Upper lobe of left lung (tissue), 4 donors: ENCODE measurements at regions not wholly inside any gene's neighbourhood (a gene's known extent, or its start where the extent isn't known, plus 50 kb on each side); places are given as distances from the start of the nearest gene placed in this dataset.
"Not testable (repeated sequence)": the region's sequence is repeated elsewhere in the genome, so short reads cannot be mapped to it uniquely, and the experiment has no call there.

Experiments used
- CTCF ChIP-seq, 6 experiments: fragments of 450-650 bp in 4 of 6; fragments of 200-600 bp in 2 of 6; sonication (generic) in 2 of 6; IDR thresholded peaks; one replicate each; pipeline ENCODE4 v1.5.1; 2016 to 2019; ENCODE audit warnings: antibody characterized with exemption in 6 of 6
- POLR2A ChIP-seq, 4 donors: fragments of 450-650 bp; IDR thresholded peaks; one replicate each; pipeline ENCODE4 v1.5.1; 2016 to 2017; ENCODE audit warnings: antibody characterized with exemption in 4 of 4, mild to moderate bottlenecking in 2 of 4
- POLR2AphosphoS5 ChIP-seq, 2 donors: sonication (generic); formaldehyde crosslinking; IDR thresholded peaks; one replicate each; pipeline ENCODE4 v1.5.1; 2017; ENCODE audit warnings: antibody characterized with exemption in 2 of 2

DNA sequence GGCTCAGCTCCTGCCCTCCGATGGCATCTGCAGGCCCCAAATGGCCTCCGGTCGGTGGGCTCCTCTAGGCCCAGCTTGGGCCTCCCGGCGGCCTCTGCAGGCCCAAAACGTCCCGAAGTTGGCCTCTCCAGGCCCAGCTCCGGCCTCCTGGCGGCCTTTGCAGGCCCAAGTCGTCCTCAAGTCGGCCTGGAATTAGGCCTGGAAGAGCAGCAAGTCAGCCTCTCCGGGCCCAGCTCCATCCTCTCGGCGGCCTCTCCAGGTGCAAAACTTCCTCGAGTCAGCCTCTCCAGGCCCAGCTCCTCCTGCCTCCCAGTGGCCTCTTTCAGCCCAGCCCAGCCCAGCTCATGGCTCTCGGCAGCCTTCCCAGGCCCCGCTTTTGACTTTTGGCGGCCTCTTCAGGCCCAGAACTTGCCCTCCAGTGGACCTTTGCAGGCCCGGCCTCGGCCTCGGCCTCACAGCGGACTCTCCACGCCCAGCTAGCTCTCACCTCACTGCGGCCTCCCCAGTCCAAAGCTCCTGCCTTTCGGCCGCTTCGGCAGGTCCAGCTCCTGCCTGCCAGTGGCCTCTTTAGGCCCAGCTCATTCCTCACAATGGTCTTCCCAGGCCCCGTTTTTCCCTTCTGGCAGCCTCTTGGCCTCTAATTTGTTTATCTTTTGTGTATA is 357.3 kb downstream of the ZNF37A start:
- not testable (repeated sequence) for TF ChIP-seq CTCF, POLR2A, POLR2AphosphoS5 (IDR thresholded peaks at IDR 0.05)
